K562 (cell line): ENCODE measurements at regions not wholly inside any gene's neighbourhood (a gene's known extent, or its start where the extent isn't known, plus 50 kb on each side); places are given as distances from the start of the nearest gene placed in this dataset.

Experiments used
- ARNT ChIP-seq, 2 experiments: fragments of 450-650 bp; IDR thresholded peaks; 2 replicates each; pipeline ENCODE4 v1.6.1; 2016; ENCODE audit warnings: mild to moderate bottlenecking in 1 of 2
- GABPB1 ChIP-seq: sonication (generic); formaldehyde crosslinking; IDR thresholded peaks from 2 replicates; pipeline ENCODE4 v1.8.0; 2022; ENCODE audit warnings: mild to moderate bottlenecking, missing genetic modification reagents
- NEUROD1 ChIP-seq: fragments of 150-350 bp; IDR thresholded peaks from 2 replicates; pipeline ENCODE4 v1.6.1; 2014; ENCODE audit warnings: borderline replicate concordance, low read length, low read depth; ENCODE audit not compliant: partially characterized antibody

DNA sequence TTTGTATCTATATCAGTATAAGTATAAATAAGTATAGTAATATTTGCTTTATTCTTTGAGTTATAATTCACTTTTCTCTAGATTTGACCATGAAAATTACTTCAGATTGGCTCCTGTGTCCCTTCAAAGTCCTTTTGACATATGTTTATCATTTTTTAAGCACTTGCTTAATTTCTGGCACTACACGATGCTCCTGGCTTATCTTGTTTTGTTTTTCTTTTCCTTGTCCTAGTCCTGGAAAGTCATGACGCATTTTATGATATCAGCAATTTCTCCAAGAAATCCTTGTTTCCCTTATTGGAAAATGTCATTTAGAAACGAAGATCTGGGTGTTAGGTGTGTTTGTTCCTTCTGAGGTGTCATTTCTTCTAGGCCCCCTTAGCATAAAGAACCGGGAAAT, 226.5 kb downstream of the POU4F1 start:
- TF ChIP-seq GABPB1 (no peak), ARNT (IDR thresholded peaks at IDR 0.05) (no peak), NEUROD1 (no peak)
